ENCODE measurements at regions not wholly inside any gene's neighbourhood (a gene's known extent, or its start where the extent isn't known, plus 50 kb on each side); places are given as distances from the start of the nearest gene placed in this dataset.

DNA sequence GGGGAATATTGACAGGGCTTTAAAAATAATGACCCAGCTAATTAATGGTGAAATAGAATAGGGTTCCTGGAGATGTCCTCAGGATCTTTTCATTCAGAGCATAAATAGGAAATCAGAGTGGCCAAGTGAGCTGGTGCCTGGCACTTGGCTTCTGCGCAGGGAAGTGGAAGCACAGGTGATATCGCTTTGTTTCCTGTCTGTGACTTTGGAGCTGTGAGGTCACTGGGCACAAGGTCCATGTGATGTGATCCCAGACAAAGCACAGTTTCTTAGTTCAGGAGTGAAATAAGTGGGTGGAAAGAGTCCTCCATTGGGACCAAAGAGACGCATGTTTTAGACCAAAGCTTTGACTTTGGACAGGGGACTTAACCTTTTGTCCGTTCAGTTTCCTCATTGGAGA, 338.3 kb downstream of the CYRIA start:
- DNase-seq (ENCODE audit: extremely low spot score, insufficient read length, low read depth) (no peak), FAIRE-seq (no peak)

DNA sequence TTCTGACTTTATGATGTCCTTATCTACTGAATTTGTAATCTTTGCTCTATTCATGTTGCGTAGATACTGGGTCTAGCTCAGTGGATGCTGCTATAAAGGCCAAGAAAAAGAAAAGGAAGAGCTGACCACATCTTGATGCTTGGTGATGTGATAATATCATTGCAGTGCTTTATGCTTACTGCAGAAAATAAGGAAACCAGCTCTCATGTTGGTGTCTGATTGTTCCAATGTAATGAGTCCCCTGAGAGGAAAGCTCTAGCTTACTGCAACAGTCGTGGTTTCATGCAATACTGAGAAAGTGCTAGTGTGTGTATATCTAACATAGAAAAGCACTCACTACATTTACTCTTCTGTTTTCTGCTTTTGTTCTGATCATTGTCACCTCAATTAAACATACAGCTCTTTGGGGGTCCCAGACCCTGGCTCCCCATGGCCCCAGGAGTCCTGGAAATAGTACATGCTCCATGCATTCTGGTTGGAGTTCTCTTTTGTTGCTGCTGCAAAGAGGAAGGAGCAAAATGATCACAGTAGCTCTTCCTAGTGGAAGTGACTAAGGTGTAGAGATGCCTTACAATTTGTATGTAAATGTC, 338.8 kb downstream of the CYRIA start:
- DNase-seq (ENCODE audit: extremely low spot score, insufficient read length, low read depth): no peak
- no peak for FAIRE-seq

DNA sequence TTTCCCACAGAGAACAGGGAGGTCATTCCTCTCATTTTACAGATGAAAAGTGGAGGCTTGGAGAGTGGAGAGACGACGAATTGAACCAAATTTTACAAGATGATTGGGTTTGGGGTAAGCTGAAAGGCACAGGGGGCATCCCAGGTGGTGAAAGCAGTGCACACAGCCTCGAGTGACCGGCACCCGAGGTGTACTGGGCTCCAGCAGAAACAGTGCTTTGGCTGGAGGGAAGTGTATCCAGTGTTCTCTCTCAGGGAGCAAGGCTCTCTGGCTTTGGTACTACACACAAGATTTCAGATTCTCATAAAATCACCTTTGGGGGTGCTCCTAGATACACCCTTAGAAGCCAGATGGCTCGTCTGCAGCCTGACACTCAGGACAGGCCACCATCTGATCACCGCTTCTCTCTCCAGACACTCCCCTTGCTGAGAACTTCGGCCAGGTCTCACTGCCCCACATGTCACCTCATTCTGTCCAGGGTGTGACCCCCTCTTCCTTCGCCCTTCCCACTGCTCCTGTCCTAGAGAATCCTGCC, 339.6 kb downstream of the CYRIA start:
- DNase-seq (ENCODE audit: extremely low spot score, insufficient read length, low read depth): no peak
- no peak for FAIRE-seq

DNA sequence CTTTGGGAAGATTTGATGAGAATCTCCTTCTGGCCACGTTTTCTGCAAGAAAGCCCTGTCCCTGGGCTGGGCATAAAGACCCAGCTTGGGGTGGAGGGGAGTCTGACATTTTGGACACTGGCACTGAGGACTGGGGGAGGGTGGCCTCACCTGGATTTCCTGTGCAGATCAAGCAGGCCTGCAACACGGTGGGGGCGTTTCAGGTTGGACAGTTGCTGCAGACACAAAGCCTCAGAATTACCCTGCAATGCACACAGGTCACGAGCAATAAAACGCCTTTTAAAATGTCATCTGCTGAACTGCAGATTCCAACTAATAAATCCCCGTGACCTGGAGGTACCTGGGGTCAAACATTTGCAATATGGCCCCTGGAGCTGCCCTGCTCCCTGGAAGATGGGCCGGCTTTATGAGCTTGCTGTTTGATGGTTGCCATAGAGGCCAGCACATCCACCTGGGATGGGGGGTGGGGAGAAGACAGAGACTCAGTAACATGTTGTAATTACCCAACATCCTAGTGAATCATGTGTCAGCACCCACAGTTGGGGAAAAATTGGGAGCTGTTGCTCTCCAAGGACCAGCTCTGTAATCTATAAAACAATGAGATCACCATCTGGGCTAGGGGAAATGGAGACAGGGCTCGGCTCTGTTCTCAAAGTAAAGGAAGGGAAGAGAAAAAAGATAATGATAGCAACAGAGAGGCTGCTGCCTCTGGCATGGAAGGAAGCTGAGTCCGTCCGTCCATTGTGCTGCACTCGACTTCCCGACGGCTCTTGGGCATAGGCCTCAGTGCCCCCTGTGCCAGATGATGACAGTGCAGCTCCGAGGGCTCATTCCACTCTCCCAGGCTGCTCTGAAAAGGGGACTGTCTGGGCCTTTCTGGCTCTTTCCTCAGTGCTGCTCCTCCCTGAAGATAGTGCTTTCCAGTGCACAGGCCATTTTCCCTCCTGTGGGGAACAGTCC, 340.3 kb downstream of the CYRIA start:
- FAIRE-seq: no peak
- no peak for DNase-seq (ENCODE audit: extremely low spot score, insufficient read length, low read depth)

DNA sequence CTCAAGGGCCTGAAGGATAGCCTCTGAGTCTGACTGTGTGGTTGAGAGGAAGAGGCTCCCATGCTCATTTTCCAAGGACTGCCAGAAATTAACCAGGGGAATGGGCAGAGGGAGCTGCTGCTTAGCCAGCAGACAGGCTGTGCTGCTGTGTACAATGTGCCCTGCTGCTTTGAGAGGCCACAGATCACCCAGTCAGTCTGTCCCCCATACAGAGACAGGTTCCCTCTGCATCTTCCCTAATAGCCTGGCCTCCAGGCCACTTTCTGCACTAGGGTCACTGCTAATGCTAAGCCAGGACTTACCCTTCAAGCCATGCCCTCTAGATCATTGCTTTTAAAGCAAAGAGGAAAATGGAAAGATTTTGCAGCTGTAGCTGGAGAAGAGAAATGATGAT, 341.1 kb downstream of the CYRIA start:
- FAIRE-seq (no peak), DNase-seq (ENCODE audit: extremely low spot score, insufficient read length, low read depth) (no peak)

DNA sequence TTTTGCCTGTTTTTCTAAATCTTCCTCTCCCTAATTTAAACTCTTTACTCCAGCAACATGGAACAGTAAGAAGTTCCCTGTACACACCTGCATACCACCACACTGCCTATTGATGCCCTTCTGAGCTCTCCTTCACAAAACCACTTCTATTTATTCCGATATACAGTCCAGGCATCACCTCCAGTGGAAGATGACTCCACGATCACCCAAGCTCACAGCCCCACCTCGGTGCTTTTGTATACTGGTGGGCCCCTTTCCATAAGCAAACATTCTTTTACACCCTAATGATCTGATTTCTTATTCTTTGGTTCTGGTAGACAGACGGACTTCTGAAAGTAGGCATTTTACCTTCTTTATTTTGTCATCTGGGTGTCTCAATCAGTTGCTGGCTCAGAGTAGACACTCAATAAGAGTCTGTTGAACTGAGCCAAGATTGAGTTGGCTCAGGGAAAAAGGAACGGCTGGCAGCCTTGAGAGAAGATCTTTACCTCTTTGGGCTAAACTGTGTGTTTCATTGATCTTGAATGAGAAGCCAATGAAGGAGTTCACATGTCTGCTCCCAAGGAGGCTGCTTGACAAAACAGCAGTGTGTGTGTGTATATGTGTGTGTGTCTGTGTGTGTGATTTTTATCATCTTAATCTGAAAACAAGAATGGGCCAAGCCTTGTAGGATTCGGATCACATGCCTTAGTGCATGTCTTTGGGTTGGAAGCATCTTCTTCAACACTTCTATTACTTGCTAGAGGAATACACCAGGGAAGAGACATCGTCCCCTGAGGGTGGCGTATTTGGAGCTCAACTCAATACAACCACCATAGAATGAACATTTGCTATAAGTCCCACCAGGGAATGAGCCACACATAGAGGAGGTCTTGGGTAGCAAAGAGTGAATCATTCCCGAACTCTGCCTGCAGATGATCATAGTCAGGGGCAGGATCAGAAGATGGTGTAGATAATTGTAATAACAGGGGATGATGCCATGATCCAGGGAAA, 341.8 kb downstream of the CYRIA start:
- no peak for DNase-seq (ENCODE audit: extremely low spot score, insufficient read length, low read depth)
- FAIRE-seq: no peak

DNA sequence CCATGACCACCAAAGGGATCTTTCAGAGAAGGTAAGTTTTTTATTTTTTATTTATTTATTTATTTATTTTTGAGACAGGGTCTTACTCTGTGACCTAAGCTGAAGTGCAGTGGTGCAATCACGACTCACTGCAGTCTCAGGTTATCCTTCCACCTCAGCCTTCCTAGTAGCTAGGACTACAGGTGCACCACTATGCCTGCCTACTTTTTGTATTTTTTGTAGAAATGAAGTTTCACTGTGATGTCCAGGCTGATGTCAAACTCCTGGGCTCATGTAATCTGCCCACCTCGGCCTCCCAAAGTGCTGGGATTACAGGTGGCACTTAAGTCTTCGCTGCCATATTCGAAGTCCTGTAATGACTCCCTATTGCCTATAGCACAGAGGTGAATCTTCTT, 342.5 kb downstream of the CYRIA start:
- DNase-seq (ENCODE audit: extremely low spot score, insufficient read length, low read depth) (no peak), FAIRE-seq (no peak)

DNA sequence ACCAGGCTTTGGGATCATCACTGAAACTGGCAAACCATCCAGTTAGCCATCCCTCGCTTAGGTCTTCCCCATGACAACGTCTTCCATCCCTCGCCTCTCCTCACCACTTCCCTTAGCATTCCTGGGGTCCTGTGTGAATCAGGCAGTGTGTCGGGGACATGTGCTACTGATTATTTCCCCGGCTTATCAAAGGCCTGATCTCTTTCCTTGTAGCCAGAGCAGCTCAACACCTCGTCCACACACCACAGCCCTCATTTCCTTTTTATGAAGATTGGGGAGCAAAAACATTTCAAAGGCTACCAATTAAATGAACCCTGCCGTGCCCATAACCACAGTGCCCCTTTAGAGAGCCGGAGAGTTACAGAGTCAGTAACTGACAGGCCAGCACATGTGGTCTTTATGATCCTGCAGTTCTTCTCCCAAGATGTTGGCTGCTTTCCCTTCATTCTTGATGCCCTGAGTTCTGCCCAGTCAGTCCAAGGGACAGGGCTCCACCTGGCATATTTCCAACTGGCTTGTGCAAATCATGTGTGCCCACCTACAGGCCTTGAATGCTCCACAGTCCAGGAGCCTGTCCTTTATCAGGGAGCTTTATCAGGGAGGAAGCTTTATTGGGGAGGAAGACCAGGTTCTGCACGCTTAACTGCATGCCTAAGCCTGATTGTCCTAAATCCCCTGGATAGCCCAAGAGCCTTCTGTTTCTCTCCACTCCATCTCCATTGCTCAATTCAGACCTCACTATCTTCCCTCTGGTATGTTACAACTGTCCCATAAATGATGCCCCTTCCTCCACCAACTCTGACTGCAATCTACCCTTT, 343.1 kb downstream of the CYRIA start:
- FAIRE-seq: no peak

DNA sequence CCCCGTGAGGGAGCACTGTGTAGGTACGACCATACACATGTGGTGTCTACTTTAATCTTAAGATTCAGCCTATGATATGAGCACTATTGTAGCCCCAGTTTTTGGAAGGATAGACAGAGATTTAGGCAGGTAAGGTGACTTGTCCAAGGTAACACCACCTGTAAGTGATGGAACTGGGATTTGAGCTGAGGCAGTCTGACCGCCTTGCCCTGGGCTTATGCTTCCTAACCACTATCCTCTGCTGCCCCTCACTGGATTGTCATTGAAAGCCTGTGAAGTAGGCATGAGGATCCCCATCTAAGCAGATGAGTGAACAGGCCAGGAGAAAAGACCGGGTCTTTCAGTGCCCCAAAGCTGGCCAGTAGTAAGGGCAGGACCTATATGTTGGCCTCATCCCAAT, 343.8 kb downstream of the CYRIA start:
- no peak for DNase-seq (ENCODE audit: extremely low spot score, insufficient read length, low read depth)
- no peak for FAIRE-seq

More for the DNA sequence above, 343.1 kb downstream of the CYRIA start:
- no peak for DNase-seq (ENCODE audit: extremely low spot score, insufficient read length, low read depth)

DNA sequence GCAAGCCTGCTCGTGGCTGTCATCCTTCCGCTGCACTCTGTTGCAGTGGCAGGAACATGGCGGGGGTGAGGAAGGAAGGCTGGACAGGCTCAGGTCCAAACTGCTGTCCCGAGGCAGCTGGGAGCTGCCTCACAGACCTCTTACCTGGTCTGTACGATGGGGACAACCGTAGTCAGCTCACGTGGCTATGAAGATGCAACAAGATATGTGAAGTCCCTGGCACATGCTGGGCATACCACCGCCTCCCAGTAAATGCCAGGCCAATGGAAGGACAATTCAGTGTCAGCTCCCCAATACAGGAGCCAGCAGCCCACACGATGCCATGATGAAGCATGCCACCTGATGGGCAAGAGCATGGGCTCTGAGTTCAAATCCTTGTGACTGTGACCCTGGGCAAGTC, 344.4 kb downstream of the CYRIA start:
- DNase-seq (ENCODE audit: extremely low spot score, insufficient read length, low read depth) (no peak), FAIRE-seq (no peak)

DNA sequence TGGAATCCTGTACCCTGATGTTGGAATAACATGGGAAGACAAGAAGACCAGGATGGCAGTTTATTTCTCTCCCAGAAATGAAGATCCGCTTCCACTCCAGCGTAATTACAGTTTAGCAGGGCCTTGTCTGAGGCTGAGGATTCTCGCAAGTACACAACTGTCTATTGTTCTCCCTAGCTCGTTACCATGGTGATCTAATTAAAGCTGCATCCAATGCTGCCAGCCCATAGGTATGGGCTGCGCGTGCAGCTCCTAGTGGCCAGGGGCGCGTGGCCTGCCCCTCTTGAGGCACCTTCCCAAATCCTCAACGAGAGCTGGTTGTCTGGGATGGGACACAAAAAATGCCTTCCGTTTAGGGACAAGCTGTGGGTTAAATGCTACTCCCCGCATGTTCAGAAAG, 344.9 kb downstream of the CYRIA start:
- FAIRE-seq (no peak), DNase-seq (ENCODE audit: extremely low spot score, insufficient read length, low read depth) (no peak)

DNA sequence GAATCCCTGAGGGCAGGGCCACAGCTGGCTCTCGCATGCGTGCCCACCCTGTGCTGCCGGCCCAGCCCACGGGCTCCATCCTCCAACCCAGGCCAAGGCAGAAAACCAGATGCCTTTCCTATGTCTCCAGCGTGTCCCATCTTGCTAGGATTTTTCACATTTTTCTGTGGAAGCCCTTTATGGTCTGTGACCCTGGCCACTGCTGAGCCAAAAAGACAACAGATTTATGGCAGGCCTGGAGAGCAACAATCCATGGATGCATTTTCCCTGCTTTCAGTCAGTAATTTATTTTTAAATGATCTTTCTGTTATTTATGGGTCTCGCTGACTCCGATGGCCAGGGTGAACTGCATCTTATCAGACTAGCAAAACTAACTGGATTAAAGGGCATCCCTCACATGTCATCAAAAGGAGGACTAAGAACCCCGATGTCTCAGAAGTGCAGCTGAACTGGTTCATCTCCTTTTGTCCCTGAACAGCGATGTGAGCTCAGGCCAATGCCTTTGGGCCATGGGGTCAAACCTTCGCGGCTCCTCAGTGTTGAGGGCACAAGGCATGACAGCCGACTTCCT, 346.0 kb downstream of the CYRIA start:
- FAIRE-seq: no peak
- no peak for DNase-seq (ENCODE audit: extremely low spot score, insufficient read length, low read depth)

DNA sequence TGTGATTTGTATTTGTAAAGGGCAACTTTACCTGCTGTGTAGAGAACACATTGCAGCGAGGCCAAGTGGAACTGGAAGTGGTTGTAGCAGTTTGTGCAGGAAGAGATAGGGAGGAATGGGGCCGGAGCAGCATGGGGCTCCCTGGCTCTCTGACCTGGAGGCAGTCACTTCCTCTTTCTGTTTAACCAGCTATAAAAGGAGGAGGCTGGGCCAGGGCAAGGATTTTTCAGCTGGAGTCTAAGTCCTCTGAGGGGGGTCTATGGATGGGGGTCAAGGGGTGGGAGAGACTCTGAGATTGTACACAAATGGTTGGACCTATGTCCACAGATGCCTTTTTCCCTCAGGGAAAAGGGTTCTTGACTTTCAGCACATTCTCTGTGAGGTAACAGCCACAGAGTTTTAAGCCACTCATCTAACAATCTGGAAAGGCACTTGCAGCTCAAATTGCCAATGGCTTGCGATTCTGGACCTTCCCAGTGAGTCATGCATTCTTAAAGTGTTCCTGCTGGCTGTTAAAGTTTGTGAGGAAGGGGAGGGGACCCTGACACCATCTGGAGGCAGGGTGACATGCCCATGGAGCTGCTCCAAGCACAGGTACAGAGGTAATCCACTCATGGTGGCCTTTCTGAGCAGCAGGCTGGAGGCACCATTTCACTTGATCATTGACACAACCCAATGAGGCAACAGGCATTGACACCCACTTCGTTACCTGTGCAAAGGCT, 347.0 kb downstream of the CYRIA start:
- DNase-seq (ENCODE audit: extremely low spot score, insufficient read length, low read depth): no peak
- no peak for FAIRE-seq

DNA sequence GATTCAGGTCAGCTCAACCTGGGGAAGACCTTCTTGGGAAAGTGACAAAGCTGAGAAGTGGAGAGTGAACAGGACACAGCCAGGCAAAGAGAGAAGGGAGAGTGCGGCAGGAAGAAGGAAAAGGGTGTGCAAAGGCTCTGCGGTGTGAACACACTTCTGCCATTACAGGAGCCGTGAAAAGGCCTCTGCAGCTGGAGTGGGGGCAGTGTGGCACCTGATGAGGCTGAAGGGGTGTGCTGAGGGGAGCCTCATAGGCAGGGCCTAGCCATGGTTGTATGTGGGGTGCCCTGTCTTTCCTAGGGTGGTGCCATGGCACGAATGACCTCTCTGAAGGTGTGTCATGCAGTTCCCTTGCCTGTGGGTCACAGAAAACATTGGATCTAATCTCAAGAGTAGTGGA, 347.6 kb downstream of the CYRIA start:
- FAIRE-seq: no peak
- DNase-seq (ENCODE audit: extremely low spot score, insufficient read length, low read depth): no peak

DNA sequence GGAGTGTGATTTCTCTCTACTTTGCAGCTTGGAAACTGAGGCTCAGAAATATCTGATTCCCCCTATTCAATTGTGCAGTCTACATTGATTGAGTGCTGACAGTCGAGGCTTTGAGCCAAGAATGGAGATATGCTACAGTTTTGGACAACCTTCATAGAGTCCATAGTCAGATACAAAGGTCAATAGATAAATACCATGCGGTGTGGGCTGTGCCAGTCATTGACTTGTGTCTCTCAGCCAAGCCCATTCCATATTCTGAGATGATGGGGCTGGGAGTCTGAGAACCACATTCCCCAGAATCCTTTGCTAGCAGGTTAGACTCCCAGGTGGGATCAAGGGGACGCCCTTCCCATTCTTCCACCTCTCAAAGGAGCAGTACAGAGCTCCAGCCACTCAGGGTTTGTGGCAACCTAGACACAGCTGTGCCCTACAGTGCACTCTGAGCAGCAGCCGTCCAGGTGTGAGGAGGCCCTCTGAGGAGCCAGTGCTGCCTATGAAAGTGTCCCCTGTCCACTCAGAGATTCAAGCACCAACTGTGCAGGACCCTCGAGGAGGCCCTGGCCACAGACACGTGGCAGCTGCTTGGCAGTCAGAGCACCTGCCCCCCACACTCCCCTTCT, 348.3 kb downstream of the CYRIA start:
- DNase-seq (ENCODE audit: extremely low spot score, insufficient read length, low read depth): no peak
- FAIRE-seq: no peak

DNA sequence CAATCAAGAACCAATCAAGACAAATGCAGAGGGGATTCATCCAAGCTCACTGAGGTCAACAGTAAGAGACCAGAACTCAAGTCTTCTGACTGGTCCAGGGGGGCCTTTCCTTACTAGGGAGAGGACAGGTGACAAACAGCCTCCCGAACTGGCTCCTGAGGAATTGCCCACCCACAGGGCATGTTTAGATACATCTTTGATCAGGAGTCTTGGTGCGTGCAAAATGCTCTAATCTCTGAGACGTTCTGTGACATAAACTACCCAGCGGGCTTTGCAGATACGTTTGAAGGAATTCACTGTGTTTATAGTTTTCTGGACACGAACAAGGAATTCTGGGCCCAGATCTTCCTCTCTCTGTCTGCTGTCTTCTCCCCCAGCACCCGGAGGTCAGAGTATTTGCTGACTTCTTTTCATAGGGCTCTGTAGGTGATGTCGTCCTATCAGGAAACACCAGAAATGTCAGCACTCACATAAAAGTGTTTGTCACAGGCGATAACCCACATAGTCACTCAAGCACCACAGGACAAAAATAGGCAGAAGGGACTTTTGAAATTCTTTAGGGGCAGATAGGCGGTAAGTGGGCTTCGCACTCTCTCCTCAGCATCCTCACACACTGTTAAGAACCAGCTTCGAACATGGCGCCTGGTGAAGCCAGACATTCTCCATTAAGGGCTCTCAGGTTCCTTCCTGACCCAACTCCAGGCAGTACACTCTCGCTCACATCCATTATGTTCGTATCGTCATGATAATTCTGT, 349.0 kb downstream of the CYRIA start:
- FAIRE-seq (no peak), DNase-seq (ENCODE audit: extremely low spot score, insufficient read length, low read depth) (no peak)

DNA sequence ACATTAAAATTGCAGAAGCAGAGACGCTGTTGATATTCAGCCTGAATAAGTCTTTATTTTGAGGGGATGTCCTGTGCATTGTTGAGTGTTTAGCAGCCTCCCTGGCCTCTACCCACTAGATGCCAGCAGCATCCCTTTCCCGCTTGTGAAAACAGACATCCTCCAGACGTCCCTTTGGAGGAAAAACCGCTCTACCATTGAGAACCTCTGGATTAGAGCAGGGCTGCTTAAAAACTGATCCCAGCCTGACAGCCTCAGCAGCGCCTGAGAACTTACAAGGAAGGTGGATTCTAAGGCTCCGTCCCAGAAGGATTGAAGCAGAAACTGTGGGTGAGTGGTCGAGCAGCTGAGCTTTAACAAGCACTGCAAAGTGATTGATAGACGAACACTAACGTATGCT, 349.7 kb downstream of the CYRIA start:
- DNase-seq (ENCODE audit: extremely low spot score, insufficient read length, low read depth): no peak
- FAIRE-seq: no peak

Data from GM18507 (cell line).